A204.1 (cell line): ENCODE measurements at regions not wholly inside any gene's neighbourhood (a gene's known extent, or its start where the extent isn't known, plus 50 kb on each side); places are given as distances from the start of the nearest gene placed in this dataset.
"Not testable (repeated sequence)": the region's sequence is repeated elsewhere in the genome, so short reads cannot be mapped to it uniquely, and the experiment has no call there.

ENCODE experiments used
- FAIRE-seq: peaks from 2 replicates; lab custom pipeline; 2012; peaks lifted over from hg19 to GRCh38; lab: Jason Lieb, UNC

GRCh38 chr2:104904889-104905288, 51.0 kb downstream of the POU3F3 start:
- FAIRE-seq, result no peak

- no peak for FAIRE-seq
Observed at GRCh38 chr2:104909317-104909716, 55.4 kb downstream of the POU3F3 start.

- no peak for FAIRE-seq
Observed at GRCh38 chr2:104914509-104914908, 60.6 kb downstream of the POU3F3 start.

- FAIRE-seq, result no peak
Observed at GRCh38 chr2:104915107-104915793, 61.3 kb downstream of the POU3F3 start.

GRCh38 chr2:104919127-104919526, 65.2 kb downstream of the POU3F3 start:
- no peak for FAIRE-seq

- peak; percentile 48 for FAIRE-seq
Observed at GRCh38 chr2:104923665-104924064, 69.8 kb downstream of the POU3F3 start.

GRCh38 chr2:104929663-104930062, 75.7 kb downstream of the POU3F3 start:
- FAIRE-seq, result no peak

- no peak for FAIRE-seq
Observed at GRCh38 chr2:104930732-104931131, 76.8 kb downstream of the POU3F3 start.

- FAIRE-seq, result no peak
Observed at GRCh38 chr2:104932243-104932642, 78.3 kb downstream of the POU3F3 start.

GRCh38 chr2:104933151-104933917, 79.4 kb downstream of the POU3F3 start:
- FAIRE-seq, result no peak

GRCh38 chr2:104936527-104936926, 82.6 kb downstream of the POU3F3 start:
- FAIRE-seq, result no peak

- FAIRE-seq, result no peak
Observed at GRCh38 chr2:104938231-104938941, 84.5 kb downstream of the POU3F3 start.

- no peak for FAIRE-seq
Observed at GRCh38 chr2:104939570-104940217, 85.8 kb downstream of the POU3F3 start.

- no peak for FAIRE-seq
Observed at GRCh38 chr2:104944495-104944894, 90.6 kb downstream of the POU3F3 start.

- FAIRE-seq, result no peak
Observed at GRCh38 chr2:104945121-104945520, 91.2 kb downstream of the POU3F3 start.

- FAIRE-seq, result no peak
Observed at GRCh38 chr2:104945866-104946265, 92.0 kb downstream of the POU3F3 start.

- not testable (repeated sequence) for FAIRE-seq
Observed at GRCh38 chr2:104947456-104947855, 90.4 kb upstream of the MRPS9 start.

GRCh38 chr2:104952976-104953375, 84.9 kb upstream of the MRPS9 start:
- no peak for FAIRE-seq

GRCh38 chr2:104965900-104966299, 72.0 kb upstream of the MRPS9 start:
- no peak for FAIRE-seq

GRCh38 chr2:104969564-104969963, 68.3 kb upstream of the MRPS9 start:
- FAIRE-seq, result no peak

GRCh38 chr2:104975371-104975770, 62.5 kb upstream of the MRPS9 start:
- no peak for FAIRE-seq

GRCh38 chr2:104975851-104976250, 62.0 kb upstream of the MRPS9 start:
- no peak for FAIRE-seq
